Neural progenitor cell (in vitro differentiated cells): ENCODE measurements at regions not wholly inside any gene's neighbourhood (a gene's known extent, or its start where the extent isn't known, plus 50 kb on each side); places are given as distances from the start of the nearest gene placed in this dataset.
A peak's percentile ranks its signal among the peaks of the same experiment; 100 is the strongest.

Source experiments
- DNase-seq: peaks from one replicate; pipeline ENCODE4 v3.0.0-alpha.2; 2016; ENCODE audit warnings: low spot score
- H2AFZ ChIP-seq: fragments of 200-600 bp; sonication (generic); replicated peaks from 2 replicates; pipeline ENCODE4 v1.6.1; 2016; ENCODE audit warnings: antibody characterized with exemption
- H3F3A ChIP-seq: fragments of 200-600 bp; sonication (generic); 2 replicates; pipeline ENCODE4 v1.6.1; 2016; ENCODE audit warnings: antibody characterized with exemption, low read depth
- H3K27ac ChIP-seq: fragments of 200-600 bp; sonication (generic); 2 replicates; pipeline ENCODE4 v1.5.1; 2016; ENCODE audit warnings: mild to moderate bottlenecking
- H3K27me3 ChIP-seq: fragments of 200-600 bp; sonication (generic); 2 replicates; pipeline ENCODE4 v1.6.1; 2016; ENCODE audit warnings: mild to moderate bottlenecking, moderate library complexity
- H3K36me3 ChIP-seq: fragments of 200-600 bp; sonication (generic); 2 replicates; pipeline ENCODE4 v1.5.1; 2016
- H3K4me1 ChIP-seq: fragments of 200-600 bp; sonication (generic); 2 replicates; pipeline ENCODE4 v1.6.1; 2016; ENCODE audit warnings: mixed run types
- H3K4me2 ChIP-seq: fragments of 200-600 bp; sonication (generic); 2 replicates; pipeline ENCODE4 v1.6.1; 2016
- H3K4me3 ChIP-seq: fragments of 200-600 bp; sonication (generic); 2 replicates; pipeline ENCODE4 v1.5.1; 2016
- H3K79me2 ChIP-seq: fragments of 200-600 bp; sonication (generic); 2 replicates; pipeline ENCODE4 v1.6.1; 2016; ENCODE audit warnings: low read depth
- H3K9ac ChIP-seq: fragments of 200-600 bp; sonication (generic); 2 replicates; pipeline ENCODE4 v1.6.1; 2016
- H3K9me3 ChIP-seq: fragments of 200-600 bp; sonication (generic); 2 replicates; pipeline ENCODE4 v1.5.1; 2016; ENCODE audit warnings: low read depth
- H4K20me1 ChIP-seq: fragments of 200-600 bp; sonication (generic); 2 replicates; pipeline ENCODE4 v1.6.1; 2016; ENCODE audit warnings: low read depth
- H3K27ac Mint-ChIP-seq: 3 replicates; pipeline ENCODE4 v1.8.0; 2021; ENCODE audit warnings: mixed read lengths
- H3K27me3 Mint-ChIP-seq: 2 replicates; pipeline ENCODE4 v1.8.0; 2022; ENCODE audit warnings: low read depth, mild to moderate bottlenecking, inconsistent platforms, moderate library complexity, mixed read lengths; ENCODE audit not compliant: insufficient read depth
- H3K36me3 Mint-ChIP-seq: 3 replicates; pipeline ENCODE4 v1.8.0; 2021; ENCODE audit warnings: mixed read lengths
- H3K4me1 Mint-ChIP-seq: 3 replicates; pipeline ENCODE4 v1.8.0; 2021; ENCODE audit warnings: mixed read lengths
- H3K4me3 Mint-ChIP-seq: 3 replicates; pipeline ENCODE4 v1.8.0; 2021; ENCODE audit warnings: mild to moderate bottlenecking, moderate library complexity, mixed read lengths
- H3K9me3 Mint-ChIP-seq: 3 replicates; pipeline ENCODE4 v1.8.0; 2020; ENCODE audit warnings: mixed read lengths
- CTCF ChIP-seq: fragments of 200-600 bp; sonication (generic); IDR thresholded peaks from 2 replicates; pipeline ENCODE4 v1.5.1; 2017; ENCODE audit warnings: antibody characterized with exemption, mild to moderate bottlenecking
- EZH2 ChIP-seq: fragments of 200-600 bp; sonication (generic); IDR thresholded peaks from 2 replicates; pipeline ENCODE4 v1.6.1; 2017; ENCODE audit warnings: antibody characterized with exemption, mild to moderate bottlenecking, moderate library complexity
- EZH2phosphoT487 ChIP-seq: fragments of 200-600 bp; sonication (generic); IDR thresholded peaks from 2 replicates; pipeline ENCODE4 v1.6.1; 2017; ENCODE audit warnings: antibody characterized with exemption

- H3K27ac Mint-ChIP-seq: no peak overlapping the region
These were observed 246.3 kb upstream of the KLF4 start for GRCh38 chr9:107735821-107736220.

DNA sequence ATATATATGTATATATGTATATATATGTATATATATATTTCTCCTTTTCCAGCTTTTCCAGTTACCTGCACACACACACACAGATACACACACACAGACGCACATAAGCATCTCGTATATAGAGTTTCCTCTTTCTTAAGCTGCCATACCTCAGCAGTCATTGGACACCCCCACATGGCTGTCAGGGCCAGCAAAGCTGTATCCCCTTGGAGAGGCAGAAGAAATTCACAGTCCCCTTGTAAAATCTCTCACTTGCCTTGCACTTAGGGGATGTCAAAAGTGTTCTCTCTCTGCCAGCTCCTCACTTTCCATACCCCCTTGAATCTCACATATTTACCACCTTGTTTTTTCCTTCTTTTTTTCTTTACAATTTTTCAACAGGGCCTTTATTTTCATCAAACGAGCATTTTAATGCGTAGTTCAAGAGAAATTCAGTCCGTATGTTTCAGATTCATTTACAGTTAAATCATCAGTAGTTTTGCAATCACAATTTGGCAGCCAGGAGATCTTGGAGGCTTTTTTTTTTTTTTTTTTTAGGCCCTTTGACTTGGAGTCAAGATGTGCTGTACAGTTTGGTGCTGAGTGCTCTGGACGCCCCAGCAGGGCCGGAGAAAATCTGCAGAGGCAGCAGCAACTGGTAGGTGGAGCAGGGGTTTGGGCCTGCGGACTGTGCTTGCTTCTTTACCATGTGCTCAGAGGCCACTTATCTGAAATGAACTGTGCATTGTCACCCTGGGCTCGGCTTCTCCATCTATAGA lies 244.9 kb upstream of the KLF4 start:
- no peaks in the 10 kb centered on the region for H3K4me1 Mint-ChIP-seq
- H3K36me3 Mint-ChIP-seq: no peaks in the 10 kb centered on the region
- Histone ChIP-seq H3K4me3 (no peak overlapping the region), H3K9ac (no peak overlapping the region), H3K4me2 (no peak overlapping the region), H3K36me3 (no peaks in the 10 kb centered on the region), H3F3A (no peaks in the 10 kb centered on the region), H3K27me3 (no peaks in the 10 kb centered on the region), H2AFZ (no peak overlapping the region), H4K20me1 (no peaks in the 10 kb centered on the region), H3K4me1 (no peaks in the 10 kb centered on the region), H3K27ac (no peak overlapping the region), H3K9me3 (no peaks in the 10 kb centered on the region), H3K79me2 (no peaks in the 10 kb centered on the region)
- no peak for DNase-seq
- H3K27me3 Mint-ChIP-seq: peaks cover 3% of the 10 kb centered on the region
- H3K9me3 Mint-ChIP-seq: no peaks in the 10 kb centered on the region
- TF ChIP-seq EZH2 (no peak), CTCF (no peak)
- H3K27ac Mint-ChIP-seq: no peak overlapping the region
- no peak overlapping the region for H3K4me3 Mint-ChIP-seq

More at GRCh38 chr9:107735821-107736220, 246.3 kb upstream of the KLF4 start:
- no peak overlapping the region for H3K27ac ChIP-seq
- H4K20me1 ChIP-seq: no peaks in the 10 kb centered on the region
- no peak overlapping the region for H3K4me3 ChIP-seq
- H2AFZ ChIP-seq: no peak overlapping the region
- Mint-ChIP-seq H3K27me3 (peaks cover 7% of the 10 kb centered on the region), H3K4me1 (no peaks in the 10 kb centered on the region), H3K9me3 (no peaks in the 10 kb centered on the region), H3K36me3 (no peaks in the 10 kb centered on the region), H3K4me3 (no peak overlapping the region)
- no peak overlapping the region for H3K4me2 ChIP-seq
- no peaks in the 10 kb centered on the region for H3K79me2 ChIP-seq
- H3K9me3 ChIP-seq: no peaks in the 10 kb centered on the region
- no peaks in the 10 kb centered on the region for H3K36me3 ChIP-seq
- H3K4me1 ChIP-seq: no peaks in the 10 kb centered on the region
- no peak overlapping the region for H3K9ac ChIP-seq
- H3K27me3 ChIP-seq: no peaks in the 10 kb centered on the region
- H3F3A ChIP-seq: no peaks in the 10 kb centered on the region
- DNase-seq: no peak
- TF ChIP-seq EZH2 (no peak), CTCF (no peak), EZH2phosphoT487 (no peak)

GRCh38 chr9:107733523-107733894 lies 243.9 kb upstream of the KLF4 start:
- H3K4me2 ChIP-seq: no peak overlapping the region
- Mint-ChIP-seq H3K9me3 (no peaks in the 10 kb centered on the region), H3K27ac (no peak overlapping the region), H3K36me3 (no peaks in the 10 kb centered on the region), H3K27me3 (peaks cover 3% of the 10 kb centered on the region), H3K4me3 (no peak overlapping the region), H3K4me1 (no peaks in the 10 kb centered on the region)
- peak overlapping the region; percentile 40 for H2AFZ ChIP-seq
- H3K9me3 ChIP-seq: no peaks in the 10 kb centered on the region
- H3F3A ChIP-seq: no peaks in the 10 kb centered on the region
- H4K20me1 ChIP-seq: no peaks in the 10 kb centered on the region
- no peak for TF ChIP-seq CTCF
- no peak for TF ChIP-seq EZH2phosphoT487
- TF ChIP-seq EZH2: no peak
- H3K79me2 ChIP-seq: no peaks in the 10 kb centered on the region
- no peaks in the 10 kb centered on the region for H3K36me3 ChIP-seq
- no peak overlapping the region for H3K27ac ChIP-seq
- no peak overlapping the region for H3K9ac ChIP-seq
- DNase-seq: no peak
- no peaks in the 10 kb centered on the region for H3K4me1 ChIP-seq
- no peaks in the 10 kb centered on the region for H3K27me3 ChIP-seq
- H3K4me3 ChIP-seq: no peak overlapping the region
